ENCODE measurements at regions not wholly inside any gene's neighbourhood (a gene's known extent, or its start where the extent isn't known, plus 50 kb on each side); places are given as distances from the start of the nearest gene placed in this dataset.
"Not testable (repeated sequence)": the region's sequence is repeated elsewhere in the genome, so short reads cannot be mapped to it uniquely, and the experiment has no call there.

- DNase-seq, result not testable (repeated sequence)
These were observed 174.6 kb downstream of the SPIN4 start for GRCh38 chrX:63176578-63176977.

- not testable (repeated sequence) for DNase-seq
These were observed 177.1 kb downstream of the SPIN4 start for GRCh38 chrX:63173841-63174718.

- not testable (repeated sequence) for DNase-seq
These were observed 181.7 kb downstream of the SPIN4 start for GRCh38 chrX:63169416-63169815.

GRCh38 chrX:63168949-63169348, 182.2 kb downstream of the SPIN4 start:
- not testable (repeated sequence) for DNase-seq

GRCh38 chrX:63167002-63167401, 184.1 kb downstream of the SPIN4 start:
- DNase-seq, result not testable (repeated sequence)

GRCh38 chrX:63160994-63161393, 190.1 kb downstream of the SPIN4 start:
- DNase-seq, result not testable (repeated sequence)

- not testable (repeated sequence) for DNase-seq
These were observed 190.8 kb downstream of the SPIN4 start for GRCh38 chrX:63160340-63160739.

- not testable (repeated sequence) for DNase-seq
These were observed 205.6 kb downstream of the SPIN4 start for GRCh38 chrX:63145526-63145925.

- not testable (repeated sequence) for DNase-seq
These were observed 208.5 kb downstream of the SPIN4 start for GRCh38 chrX:63142588-63142987.

GRCh38 chrX:63135859-63136258, 215.3 kb downstream of the SPIN4 start:
- DNase-seq, result not testable (repeated sequence)

- peak in 1 of 2 experiments; percentile 17 for DNase-seq
These were observed 222.6 kb downstream of the SPIN4 start for GRCh38 chrX:63128509-63128908.

- DNase-seq, result no peak
These were observed 235.9 kb downstream of the SPIN4 start for GRCh38 chrX:63115196-63115595.

GRCh38 chrX:63101879-63102620, 249.1 kb downstream of the SPIN4 start:
- DNase-seq, result no peak

GRCh38 chrX:63058204-63058603, 292.9 kb downstream of the SPIN4 start:
- DNase-seq, result no peak

GRCh38 chrX:63050225-63050624, 300.9 kb downstream of the SPIN4 start:
- DNase-seq, result peak in 1 of 2 experiments; percentile 23

- DNase-seq, result no peak
These were observed 318.3 kb downstream of the SPIN4 start for GRCh38 chrX:63032811-63033210.

- no peak for DNase-seq
These were observed 337.6 kb downstream of the SPIN4 start for GRCh38 chrX:63013549-63013948.

GRCh38 chrX:63012574-63012973, 338.6 kb downstream of the SPIN4 start:
- no peak for DNase-seq

- not testable (repeated sequence) for DNase-seq
These were observed 350.9 kb downstream of the SPIN4 start for GRCh38 chrX:63000196-63000595.

Measured in NCI-H526 (cell line).